ENCODE measurements at regions not wholly inside any gene's neighbourhood (a gene's known extent, or its start where the extent isn't known, plus 50 kb on each side); places are given as distances from the start of the nearest gene placed in this dataset.

DNA sequence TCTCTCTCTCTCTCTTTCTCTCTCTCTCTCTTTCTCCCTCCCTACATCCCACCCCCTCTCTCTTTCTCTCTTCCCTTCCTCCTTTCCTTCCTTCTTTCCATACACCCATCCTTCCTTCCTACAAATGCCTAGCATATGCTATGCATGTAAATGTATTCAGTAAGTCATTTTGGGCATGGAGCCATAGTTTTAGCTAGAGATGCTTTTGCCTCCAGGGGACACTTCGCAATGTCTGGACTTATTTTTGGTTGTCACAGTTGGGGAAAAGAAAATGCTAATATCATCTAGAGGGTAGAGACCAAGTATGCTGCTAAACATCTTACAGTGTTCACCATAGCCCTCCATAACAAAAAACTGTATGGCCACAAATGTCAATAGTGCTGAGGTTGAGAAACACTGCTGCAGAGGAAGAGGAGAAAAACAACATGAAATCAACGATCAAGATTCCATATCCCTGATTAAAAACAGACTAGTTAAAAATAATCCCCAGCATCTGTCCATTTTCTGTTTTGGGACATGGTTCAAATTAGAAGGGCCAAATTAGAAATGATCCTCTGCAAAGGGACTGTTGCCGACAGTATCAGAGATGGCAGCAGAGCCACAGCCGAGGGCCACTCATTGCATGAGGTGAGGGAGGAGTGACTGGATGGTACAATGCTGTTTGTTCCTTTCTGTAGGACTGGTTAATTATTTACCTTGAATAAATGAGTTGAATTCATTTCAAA is 152.7 kb downstream of the SH3BGRL2 start (continued):
- TF ChIP-seq ELK1 (IDR thresholded peaks at IDR 0.05; ENCODE audit: low read depth, low read length) (no peak), ZNF302 (CRISPR knock-in tag; IDR thresholded peaks at IDR 0.05) (no peak), HEYL (CRISPR knock-in tag; IDR thresholded peaks at IDR 0.05) (no peak)
- TF ChIP-seq, protein P1, sequence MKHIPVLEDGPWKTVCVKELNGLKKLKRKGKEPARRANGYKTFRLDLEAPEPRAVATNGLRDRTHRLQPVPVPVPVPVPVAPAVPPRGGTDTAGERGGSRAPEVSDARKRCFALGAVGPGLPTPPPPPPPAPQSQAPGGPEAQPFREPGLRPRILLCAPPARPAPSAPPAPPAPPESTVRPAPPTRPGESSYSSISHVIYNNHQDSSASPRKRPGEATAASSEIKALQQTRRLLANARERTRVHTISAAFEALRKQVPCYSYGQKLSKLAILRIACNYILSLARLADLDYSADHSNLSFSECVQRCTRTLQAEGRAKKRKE (CRISPR knock-in tag; IDR thresholded peaks at IDR 0.05; ENCODE audit: low read depth), result no peak

- TF ChIP-seq HOXB5 (CRISPR knock-in tag; IDR thresholded peaks at IDR 0.05), result no peak
- no peak for TF ChIP-seq CBX2 (IDR thresholded peaks at IDR 0.05; ENCODE audit: borderline replicate concordance, low read depth)
- TF ChIP-seq CEBPB (IDR thresholded peaks at IDR 0.05), result no peak
- TF ChIP-seq PHF8 (IDR thresholded peaks at IDR 0.05; ENCODE audit: borderline replicate concordance, low read depth), result no peak
- TF ChIP-seq RFX5 (IDR thresholded peaks at IDR 0.05), result no peak
- TF ChIP-seq, protein P2, sequence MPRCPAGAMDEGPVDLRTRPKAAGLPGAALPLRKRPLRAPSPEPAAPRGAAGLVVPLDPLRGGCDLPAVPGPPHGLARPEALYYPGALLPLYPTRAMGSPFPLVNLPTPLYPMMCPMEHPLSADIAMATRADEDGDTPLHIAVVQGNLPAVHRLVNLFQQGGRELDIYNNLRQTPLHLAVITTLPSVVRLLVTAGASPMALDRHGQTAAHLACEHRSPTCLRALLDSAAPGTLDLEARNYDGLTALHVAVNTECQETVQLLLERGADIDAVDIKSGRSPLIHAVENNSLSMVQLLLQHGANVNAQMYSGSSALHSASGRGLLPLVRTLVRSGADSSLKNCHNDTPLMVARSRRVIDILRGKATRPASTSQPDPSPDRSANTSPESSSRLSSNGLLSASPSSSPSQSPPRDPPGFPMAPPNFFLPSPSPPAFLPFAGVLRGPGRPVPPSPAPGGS (IDR thresholded peaks at IDR 0.05), result no peak
- no peak for TF ChIP-seq MAZ (IDR thresholded peaks at IDR 0.05; ENCODE audit: borderline replicate concordance, low read depth, low read length)
- 30% methylated on average over 5 of the region's 5 CpGs for WGBS (ENCODE audit: missing lambda C conversion rate)
- no peak overlapping the region for H3K27ac ChIP-seq
- CTCF ChIA-PET, result interaction anchor here (1.7 kb wide), 1 partner anchor 30 kb away, joined by 5 read pairs; no protein-coding TSS in a partner anchor
- POLR2A ChIA-PET, result no interaction called here
- no peak for DNase-seq (ENCODE audit: low read depth in 1 of 2, low spot score in 1 of 2)
- no peaks in the 10 kb centered on the region for H3K4me1 ChIP-seq
- no peak overlapping the region for H3K4me2 ChIP-seq
- FAIRE-seq, result no peak
- ATAC-seq, result no peak
- H3K9me3 ChIP-seq, result no peaks in the 10 kb centered on the region
- H3K4me3 ChIP-seq, result no peak overlapping the region
Measured at GRCh38 chr6:79782792-79783580, 151.9 kb downstream of the SH3BGRL2 start.

DNA sequence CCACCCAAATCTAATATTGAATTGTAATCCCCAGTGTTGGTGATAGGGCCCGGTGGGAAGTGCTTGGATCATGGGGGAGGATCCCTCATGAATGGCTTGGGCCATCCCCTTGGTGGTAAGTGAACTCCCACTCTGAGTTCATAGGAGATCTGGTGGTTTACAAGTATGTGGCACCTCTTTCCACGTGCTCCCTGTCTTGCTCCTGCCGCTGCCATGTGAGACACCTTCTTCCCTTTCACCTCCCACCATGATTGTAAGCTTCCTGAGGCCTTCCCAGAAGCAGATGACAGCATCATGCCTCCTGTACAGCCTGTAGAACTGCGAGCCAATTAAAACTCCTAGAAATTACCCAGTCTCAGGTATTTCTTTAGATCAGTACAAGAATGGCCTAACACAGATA is 150.8 kb downstream of the SH3BGRL2 start:
- WGBS (ENCODE audit: missing lambda C conversion rate), result 27% methylated on average over 4 of the region's 4 CpGs
- Histone ChIP-seq H3K4me3 (no peak overlapping the region), H3K9me3 (no peaks in the 10 kb centered on the region), H3K4me1 (no peaks in the 10 kb centered on the region), H3K4me2 (no peak overlapping the region), H3K27ac (no peak overlapping the region)
- FAIRE-seq (no peak), DNase-seq (ENCODE audit: low read depth in 1 of 2, low spot score in 1 of 2) (no peak), ATAC-seq (no peak)
- ChIA-PET CTCF (interaction anchor here (0.6 to 1.7 kb wide), 2 partner anchors 32 to 86 kb away, joined by 4 to 5 read pairs; no protein-coding TSS in a partner anchor), POLR2A (no interaction called here)
- TF ChIP-seq CBX8 (IDR thresholded peaks at IDR 0.05) (no peak), ELK1 (IDR thresholded peaks at IDR 0.05; ENCODE audit: low read depth, low read length) (no peak)

- 86% methylated on average over 1 of the region's 1 CpG for WGBS (ENCODE audit: missing lambda C conversion rate)
- no peak overlapping the region for H3K27ac ChIP-seq
- no peak for ATAC-seq
- POLR2A ChIA-PET, result no interaction called here
- no peak for FAIRE-seq
- no peak overlapping the region for H3K4me2 ChIP-seq
- no peak for DNase-seq (ENCODE audit: low read depth in 1 of 2, low spot score in 1 of 2)
- H3K4me3 ChIP-seq, result no peak overlapping the region
- H3K9me3 ChIP-seq, result no peaks in the 10 kb centered on the region
- no peaks in the 10 kb centered on the region for H3K4me1 ChIP-seq
- CTCF ChIA-PET, result interaction anchor here (0.9 kb wide), 1 partner anchor 20 kb away, joined by 4 read pairs; no protein-coding TSS in a partner anchor
- TF ChIP-seq ELK1 (IDR thresholded peaks at IDR 0.05; ENCODE audit: low read depth, low read length) (no peak), HEYL (CRISPR knock-in tag; IDR thresholded peaks at IDR 0.05) (no peak), HES2 (IDR thresholded peaks at IDR 0.05) (no peak), MYC (IDR thresholded peaks at IDR 0.05; ENCODE audit: borderline replicate concordance, low read length) (no peak), POLR2A (IDR thresholded peaks at IDR 0.05; ENCODE audit: low read length) (no peak), BHLHE40 (IDR thresholded peaks at IDR 0.05; ENCODE audit: low read depth, low read length) (no peak), JUNB (IDR thresholded peaks at IDR 0.05) (no peak), NPAS2 (CRISPR knock-in tag; IDR thresholded peaks at IDR 0.05; ENCODE audit: borderline replicate concordance) (no peak), CHD4 (IDR thresholded peaks at IDR 0.05; ENCODE audit: borderline replicate concordance) (no peak), MAX (IDR thresholded peaks at IDR 0.05) (no peak), ZFP36 (IDR thresholded peaks at IDR 0.05; ENCODE audit: borderline replicate concordance, partially characterized antibody) (no peak), RFX5 (IDR thresholded peaks at IDR 0.05) (no peak)
- TF ChIP-seq, protein P3, sequence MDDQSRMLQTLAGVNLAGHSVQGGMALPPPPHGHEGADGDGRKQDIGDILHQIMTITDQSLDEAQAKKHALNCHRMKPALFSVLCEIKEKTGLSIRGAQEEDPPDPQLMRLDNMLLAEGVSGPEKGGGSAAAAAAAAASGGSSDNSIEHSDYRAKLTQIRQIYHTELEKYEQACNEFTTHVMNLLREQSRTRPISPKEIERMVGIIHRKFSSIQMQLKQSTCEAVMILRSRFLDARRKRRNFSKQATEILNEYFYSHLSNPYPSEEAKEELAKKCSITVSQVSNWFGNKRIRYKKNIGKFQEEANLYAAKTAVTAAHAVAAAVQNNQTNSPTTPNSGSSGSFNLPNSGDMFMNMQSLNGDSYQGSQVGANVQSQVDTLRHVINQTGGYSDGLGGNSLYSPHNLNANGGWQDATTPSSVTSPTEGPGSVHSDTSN (IDR thresholded peaks at IDR 0.05), result no peak
Measured at GRCh38 chr6:79780881-79781280, 149.8 kb downstream of the SH3BGRL2 start.
